ENCODE measurements at regions not wholly inside any gene's neighbourhood (a gene's known extent, or its start where the extent isn't known, plus 50 kb on each side); places are given as distances from the start of the nearest gene placed in this dataset.

GRCh38 chr10:4344492-4344994 lies 481.5 kb upstream of the AKR1E2 start:
- no peaks in the 10 kb centered on the region for H3K27me3 ChIP-seq
- H3K36me3 ChIP-seq = no peaks in the 10 kb centered on the region
- no peak overlapping the region for H3K4me3 ChIP-seq
- peak; percentile 95 for ATAC-seq
- no peaks in the 10 kb centered on the region for H3K9me3 ChIP-seq
- peaks cover 5 to 13% of the 10 kb centered on the region in 2 donors for H3K4me1 ChIP-seq
- intact Hi-C loops (cut with DNase I) = no loop called here
- TF ChIP-seq CTCF (IDR thresholded peaks at IDR 0.05) = no peak
- DNase-seq = peak in 2 of 4 donors; percentile 58 to 78
- peak overlapping the region; percentile 64 to 73 for H3K27ac ChIP-seq

- Histone ChIP-seq H3K27me3 (no peaks in the 10 kb centered on the region), H3K9me3 (no peaks in the 10 kb centered on the region), H3K27ac (peak overlapping the region in 1 of 2 donors; percentile 64), H3K4me3 (no peak overlapping the region), H3K4me1 (peaks cover 5 to 13% of the 10 kb centered on the region in 2 donors), H3K36me3 (no peaks in the 10 kb centered on the region)
- intact Hi-C loops (cut with DNase I) = no loop called here
- DNase-seq (peak in 1 of 4 donors; percentile 52), ATAC-seq (no peak)
- TF ChIP-seq CTCF (IDR thresholded peaks at IDR 0.05) = no peak
Observed at GRCh38 chr10:4343873-4344272, 482.1 kb upstream of the AKR1E2 start.

- peaks cover 5 to 13% of the 10 kb centered on the region in 2 donors for H3K4me1 ChIP-seq
- no peaks in the 10 kb centered on the region for H3K27me3 ChIP-seq
- DNase-seq = no peak
Observed at GRCh38 chr10:4343091-4343490, 482.9 kb upstream of the AKR1E2 start.

GRCh38 chr10:4338768-4339167 lies 487.2 kb upstream of the AKR1E2 start:
- H3K27me3 ChIP-seq = no peaks in the 10 kb centered on the region
- intact Hi-C loops (cut with DNase I) = no loop called here
- no peak for DNase-seq
- no peak for TF ChIP-seq CTCF (IDR thresholded peaks at IDR 0.05)
- H3K9me3 ChIP-seq = peaks cover 0 to 6% of the 10 kb centered on the region in 2 donors
- no peak overlapping the region for H3K27ac ChIP-seq
- no peaks in the 10 kb centered on the region for H3K36me3 ChIP-seq
- no peaks in the 10 kb centered on the region for H3K4me1 ChIP-seq
- ATAC-seq = no peak
- H3K4me3 ChIP-seq = no peak overlapping the region

More at GRCh38 chr10:4343091-4343490, 482.9 kb upstream of the AKR1E2 start:
- H3K27ac ChIP-seq = no peak overlapping the region
- H3K4me3 ChIP-seq = no peak overlapping the region
- no peaks in the 10 kb centered on the region for H3K9me3 ChIP-seq
- intact Hi-C loops (cut with DNase I) = no loop called here
- TF ChIP-seq CTCF (IDR thresholded peaks at IDR 0.05) = no peak
- H3K36me3 ChIP-seq = no peaks in the 10 kb centered on the region
- ATAC-seq = no peak

GRCh38 chr10:4337563-4337962 lies 488.4 kb upstream of the AKR1E2 start:
- Histone ChIP-seq H3K4me1 (no peaks in the 10 kb centered on the region), H3K27me3 (no peaks in the 10 kb centered on the region), H3K4me3 (no peak overlapping the region), H3K27ac (no peak overlapping the region), H3K9me3 (peaks cover 0 to 18% of the 10 kb centered on the region in 2 donors), H3K36me3 (no peaks in the 10 kb centered on the region)
- DNase-seq (no peak), ATAC-seq (no peak)
- intact Hi-C loops (cut with DNase I) = no loop called here
- TF ChIP-seq CTCF (IDR thresholded peaks at IDR 0.05) = no peak

Data from left lung (tissue), 4 donors.